ENCODE measurements at regions not wholly inside any gene's neighbourhood (a gene's known extent, or its start where the extent isn't known, plus 50 kb on each side); places are given as distances from the start of the nearest gene placed in this dataset.

- Histone ChIP-seq H3K4me1 (ENCODE audit: control insufficient read depth, insufficient read depth, low read length, poor library complexity, severe bottlenecking) (no peaks in the 10 kb centered on the region), H3K36me3 (ENCODE audit: control insufficient read depth, insufficient read depth, low read length) (no peaks in the 10 kb centered on the region), H3K4me3 (ENCODE audit: extremely low read depth, insufficient read depth, low read length, poor library complexity, severe bottlenecking) (no peak overlapping the region), H3K27ac (ENCODE audit: low read depth, low read length, severe bottlenecking) (no peak overlapping the region), H3K9me3 (ENCODE audit: control insufficient read depth, low read length) (no peaks in the 10 kb centered on the region)
- WGBS, 2 experiments (ENCODE audit: insufficient coverage in 2 of 2): 60 to 100% methylated on average over 1 of the region's 5 CpGs
These were observed 183.3 kb downstream of the MED10 start for GRCh38 chr5:6194906-6195612.

- Histone ChIP-seq H3K4me1 (ENCODE audit: control insufficient read depth, insufficient read depth, low read length, poor library complexity, severe bottlenecking) (no peaks in the 10 kb centered on the region), H3K36me3 (ENCODE audit: control insufficient read depth, insufficient read depth, low read length) (no peaks in the 10 kb centered on the region), H3K9me3 (ENCODE audit: control insufficient read depth, low read length) (no peaks in the 10 kb centered on the region), H3K4me3 (ENCODE audit: extremely low read depth, insufficient read depth, low read length, poor library complexity, severe bottlenecking) (no peak overlapping the region), H3K27ac (ENCODE audit: low read depth, low read length, severe bottlenecking) (no peak overlapping the region)
- WGBS, 2 experiments (ENCODE audit: insufficient coverage in 2 of 2): 94 to 97% methylated on average over 8 to 13 of the region's 13 CpGs
These were observed 184.0 kb downstream of the MED10 start for GRCh38 chr5:6194261-6194875.

GRCh38 chr5:6193310-6193709, 185.0 kb downstream of the MED10 start:
- 88 to 91% methylated on average over 2 to 4 of the region's 8 CpGs for WGBS, 2 experiments (ENCODE audit: insufficient coverage in 2 of 2)

GRCh38 chr5:6190838-6191237, 187.5 kb downstream of the MED10 start:
- Histone ChIP-seq H3K9me3 (ENCODE audit: control insufficient read depth, low read length) (no peaks in the 10 kb centered on the region), H3K27ac (ENCODE audit: low read depth, low read length, severe bottlenecking) (no peak overlapping the region), H3K36me3 (ENCODE audit: control insufficient read depth, insufficient read depth, low read length) (no peaks in the 10 kb centered on the region), H3K4me3 (ENCODE audit: extremely low read depth, insufficient read depth, low read length, poor library complexity, severe bottlenecking) (no peak overlapping the region), H3K4me1 (ENCODE audit: control insufficient read depth, insufficient read depth, low read length, poor library complexity, severe bottlenecking) (no peaks in the 10 kb centered on the region)
- WGBS, 2 experiments (ENCODE audit: insufficient coverage in 2 of 2): 68 to 73% methylated on average over 6 of the region's 7 CpGs

More at GRCh38 chr5:6193310-6193709, 185.0 kb downstream of the MED10 start:
- Histone ChIP-seq H3K27ac (ENCODE audit: low read depth, low read length, severe bottlenecking) (no peak overlapping the region), H3K9me3 (ENCODE audit: control insufficient read depth, low read length) (no peaks in the 10 kb centered on the region), H3K4me1 (ENCODE audit: control insufficient read depth, insufficient read depth, low read length, poor library complexity, severe bottlenecking) (no peaks in the 10 kb centered on the region), H3K4me3 (ENCODE audit: extremely low read depth, insufficient read depth, low read length, poor library complexity, severe bottlenecking) (no peak overlapping the region), H3K36me3 (ENCODE audit: control insufficient read depth, insufficient read depth, low read length) (no peaks in the 10 kb centered on the region)

GRCh38 chr5:6188976-6189375, 189.4 kb downstream of the MED10 start:
- 81 to 93% methylated on average over 8 of the region's 8 CpGs for WGBS, 2 experiments (ENCODE audit: insufficient coverage in 2 of 2)
- no peaks in the 10 kb centered on the region for H3K4me1 ChIP-seq (ENCODE audit: control insufficient read depth, insufficient read depth, low read length, poor library complexity, severe bottlenecking)
- H3K4me3 ChIP-seq (ENCODE audit: extremely low read depth, insufficient read depth, low read length, poor library complexity, severe bottlenecking): no peak overlapping the region
- H3K9me3 ChIP-seq (ENCODE audit: control insufficient read depth, low read length): no peaks in the 10 kb centered on the region
- H3K27ac ChIP-seq (ENCODE audit: low read depth, low read length, severe bottlenecking): no peak overlapping the region
- H3K36me3 ChIP-seq (ENCODE audit: control insufficient read depth, insufficient read depth, low read length): no peaks in the 10 kb centered on the region

GRCh38 chr5:6188344-6188743, 190.0 kb downstream of the MED10 start:
- no peaks in the 10 kb centered on the region for H3K9me3 ChIP-seq (ENCODE audit: control insufficient read depth, low read length)
- no peak overlapping the region for H3K4me3 ChIP-seq (ENCODE audit: extremely low read depth, insufficient read depth, low read length, poor library complexity, severe bottlenecking)
- 85 to 93% methylated on average over 4 of the region's 6 CpGs for WGBS, 2 experiments (ENCODE audit: insufficient coverage in 2 of 2)
- no peak overlapping the region for H3K27ac ChIP-seq (ENCODE audit: low read depth, low read length, severe bottlenecking)
- no peaks in the 10 kb centered on the region for H3K36me3 ChIP-seq (ENCODE audit: control insufficient read depth, insufficient read depth, low read length)
- no peaks in the 10 kb centered on the region for H3K4me1 ChIP-seq (ENCODE audit: control insufficient read depth, insufficient read depth, low read length, poor library complexity, severe bottlenecking)

GRCh38 chr5:6187501-6187900, 190.8 kb downstream of the MED10 start:
- no peaks in the 10 kb centered on the region for H3K36me3 ChIP-seq (ENCODE audit: control insufficient read depth, insufficient read depth, low read length)
- H3K9me3 ChIP-seq (ENCODE audit: control insufficient read depth, low read length): no peaks in the 10 kb centered on the region
- no peak overlapping the region for H3K4me3 ChIP-seq (ENCODE audit: extremely low read depth, insufficient read depth, low read length, poor library complexity, severe bottlenecking)
- WGBS, 2 experiments (ENCODE audit: insufficient coverage in 2 of 2): 65 to 82% methylated on average over 4 of the region's 4 CpGs
- no peaks in the 10 kb centered on the region for H3K4me1 ChIP-seq (ENCODE audit: control insufficient read depth, insufficient read depth, low read length, poor library complexity, severe bottlenecking)
- H3K27ac ChIP-seq (ENCODE audit: low read depth, low read length, severe bottlenecking): no peak overlapping the region

- no peaks in the 10 kb centered on the region for H3K9me3 ChIP-seq (ENCODE audit: control insufficient read depth, low read length)
- no peaks in the 10 kb centered on the region for H3K36me3 ChIP-seq (ENCODE audit: control insufficient read depth, insufficient read depth, low read length)
- no peak overlapping the region for H3K4me3 ChIP-seq (ENCODE audit: extremely low read depth, insufficient read depth, low read length, poor library complexity, severe bottlenecking)
- 91 to 98% methylated on average over 4 to 5 of the region's 6 CpGs for WGBS, 2 experiments (ENCODE audit: insufficient coverage in 2 of 2)
- H3K27ac ChIP-seq (ENCODE audit: low read depth, low read length, severe bottlenecking): no peak overlapping the region
- H3K4me1 ChIP-seq (ENCODE audit: control insufficient read depth, insufficient read depth, low read length, poor library complexity, severe bottlenecking): no peaks in the 10 kb centered on the region
These were observed 192.8 kb downstream of the MED10 start for GRCh38 chr5:6185574-6185973.

- Histone ChIP-seq H3K27ac (ENCODE audit: low read depth, low read length, severe bottlenecking) (no peak overlapping the region), H3K4me3 (ENCODE audit: extremely low read depth, insufficient read depth, low read length, poor library complexity, severe bottlenecking) (no peak overlapping the region), H3K9me3 (ENCODE audit: control insufficient read depth, low read length) (no peaks in the 10 kb centered on the region), H3K4me1 (ENCODE audit: control insufficient read depth, insufficient read depth, low read length, poor library complexity, severe bottlenecking) (no peaks in the 10 kb centered on the region), H3K36me3 (ENCODE audit: control insufficient read depth, insufficient read depth, low read length) (no peaks in the 10 kb centered on the region)
- WGBS, 2 experiments (ENCODE audit: insufficient coverage in 2 of 2): 90 to 100% methylated on average over 1 of the region's 1 CpG
These were observed 193.9 kb downstream of the MED10 start for GRCh38 chr5:6184481-6184880.

- no peaks in the 10 kb centered on the region for H3K4me1 ChIP-seq (ENCODE audit: control insufficient read depth, insufficient read depth, low read length, poor library complexity, severe bottlenecking)
- no peaks in the 10 kb centered on the region for H3K36me3 ChIP-seq (ENCODE audit: control insufficient read depth, insufficient read depth, low read length)
- H3K4me3 ChIP-seq (ENCODE audit: extremely low read depth, insufficient read depth, low read length, poor library complexity, severe bottlenecking): no peak overlapping the region
- no peaks in the 10 kb centered on the region for H3K9me3 ChIP-seq (ENCODE audit: control insufficient read depth, low read length)
- WGBS, 2 experiments (ENCODE audit: insufficient coverage in 2 of 2): 82 to 83% methylated on average over 16 to 17 of the region's 17 CpGs
- no peak overlapping the region for H3K27ac ChIP-seq (ENCODE audit: low read depth, low read length, severe bottlenecking)
These were observed 194.7 kb downstream of the MED10 start for GRCh38 chr5:6183391-6184390.

Data from mesodermal cell (in vitro differentiated cells).